Breast epithelium (tissue), 3 donors: ENCODE measurements at regions not wholly inside any gene's neighbourhood (a gene's known extent, or its start where the extent isn't known, plus 50 kb on each side); places are given as distances from the start of the nearest gene placed in this dataset.

Experiments
- POLR2A ChIP-seq: fragments of 450-650 bp; IDR thresholded peaks from one replicate; pipeline ENCODE4 v1.6.1; 2016; ENCODE audit warnings: antibody characterized with exemption, mild to moderate bottlenecking, moderate library complexity
- POLR2AphosphoS5 ChIP-seq, 3 donors: sonication (generic); formaldehyde crosslinking; IDR thresholded peaks; one replicate each; pipeline ENCODE4 v1.6.1; 2017; ENCODE audit warnings: antibody characterized with exemption in 3 of 3

GRCh38 chr16:79954921-79955705 lies 354.6 kb upstream of the MAF start:
- TF ChIP-seq POLR2A: no peak
- no peak for TF ChIP-seq POLR2AphosphoS5 (IDR thresholded peaks at IDR 0.05)
